ENCODE measurements at regions not wholly inside any gene's neighbourhood (a gene's known extent, or its start where the extent isn't known, plus 50 kb on each side); places are given as distances from the start of the nearest gene placed in this dataset.

- no peaks in the 10 kb centered on the region for H3K36me3 ChIP-seq (ENCODE audit: control insufficient read depth, insufficient read depth, low read length)
- no peaks in the 10 kb centered on the region for H3K27me3 ChIP-seq (ENCODE audit: control insufficient read depth in 2 of 2, insufficient read depth in 2 of 2, low read length in 2 of 2)
- H3K79me2 ChIP-seq (ENCODE audit: control insufficient read depth, insufficient read depth, low read length) = no peaks in the 10 kb centered on the region
- FAIRE-seq (no peak), ATAC-seq (no peak), DNase-seq (ENCODE audit: extremely low read depth in 1 of 4, low spot score in 3 of 4) (no peak)
- no peak overlapping the region for H3K4me2 ChIP-seq (ENCODE audit: insufficient read depth, low read length)
- BruUV-seq (replicated peaks) = no TSS peak
- POLR2A ChIA-PET = no interaction called here
- no peak overlapping the region for H3K27ac ChIP-seq (ENCODE audit: extremely low read depth, low read depth, low read length)
- H3K4me1 ChIP-seq (replicated peaks in 1 of 2; ENCODE audit: control insufficient read depth in 2 of 2, insufficient read depth in 2 of 2, low read length in 2 of 2) = no peaks in the 10 kb centered on the region
- no peak for TF ChIP-seq TEAD4 (IDR thresholded peaks at IDR 0.05; ENCODE audit: low read length)
- TF ChIP-seq TEAD4 (CRISPR knock-in tag; IDR thresholded peaks at IDR 0.05; ENCODE audit: borderline replicate concordance) = no peak
- TF ChIP-seq RBM22 (IDR thresholded peaks at IDR 0.05; ENCODE audit: low read depth, low read length, poor library complexity, severe bottlenecking) = no peak
- TF ChIP-seq ZNF175 (CRISPR knock-in tag; IDR thresholded peaks at IDR 0.05; ENCODE audit: low read depth) = no peak
- TF ChIP-seq ZNF584 (CRISPR knock-in tag; IDR thresholded peaks at IDR 0.05; ENCODE audit: low read depth) = no peak
- TF ChIP-seq CEBPG (CRISPR knock-in tag; IDR thresholded peaks at IDR 0.05) = no peak
- TF ChIP-seq CEBPG (tag; conservative IDR thresholded peaks at IDR 0.05 in 1 of 2, IDR thresholded peaks at IDR 0.05 in 1 of 2) = no peak
- no peak for TF ChIP-seq MTA1 (IDR thresholded peaks at IDR 0.05; ENCODE audit: borderline replicate concordance)
- TF ChIP-seq FOXK1 (CRISPR knock-in tag; IDR thresholded peaks at IDR 0.05; ENCODE audit: borderline replicate concordance) = no peak
- no peak for TF ChIP-seq SRSF9 (IDR thresholded peaks at IDR 0.05; ENCODE audit: borderline replicate concordance, low read depth, low read length)
- no peak for TF ChIP-seq SNAPC5 (CRISPR knock-in tag; IDR thresholded peaks at IDR 0.05)
- no peak for TF ChIP-seq ZNF644 (tag; IDR thresholded peaks at IDR 0.05; ENCODE audit: low read depth)
- no peak for TF ChIP-seq ZBTB9 (CRISPR knock-in tag; IDR thresholded peaks at IDR 0.05)
- TF ChIP-seq ZNF316 (IDR thresholded peaks at IDR 0.05) = no peak
- H3K9me3 ChIP-seq (replicated peaks; ENCODE audit: control insufficient read depth, insufficient read depth, low read depth, low read length) = no peaks in the 10 kb centered on the region
- CTCF ChIA-PET (ENCODE audit: low intra/inter-chr PET ratio) = no interaction called here
- no peaks in the 10 kb centered on the region for H3K9me1 ChIP-seq (ENCODE audit: control insufficient read depth, insufficient read depth, low read length)
- H3K9ac ChIP-seq (ENCODE audit: insufficient read depth in 1 of 2, low read depth in 2 of 2, low read length in 2 of 2) = no peak overlapping the region
- no peaks in the 10 kb centered on the region for H4K20me1 ChIP-seq (replicated peaks; ENCODE audit: control insufficient read depth, insufficient read depth, low read length)
- H2AFZ ChIP-seq (ENCODE audit: low read depth, low read length) = no peak overlapping the region
- WGBS (ENCODE audit: insufficient coverage, low coverage, missing lambda C conversion rate) = 0% methylated on average over 2 of the region's 2 CpGs
- intact Hi-C loops (cut with micrococcal nuclease) = no loop called here
- H3K4me3 ChIP-seq = no peak overlapping the region
- in situ Hi-C loops (cut with MboI) = no loop called here
These were observed 153.4 kb upstream of the QRFPR start for GRCh38 chr4:121534187-121534586.

Data from K562 (cell line).